ENCODE measurements at regions not wholly inside any gene's neighbourhood (a gene's known extent, or its start where the extent isn't known, plus 50 kb on each side); places are given as distances from the start of the nearest gene placed in this dataset.

GRCh38 chr13:33690354-33690753, 127.6 kb upstream of the RFC3 start:
- no peak overlapping the region for H2AFZ ChIP-seq (ENCODE audit: low read depth, low read length)
- H3K9me3 Mint-ChIP-seq (ENCODE audit: unreplicated experiment): peaks cover 3% of the 10 kb centered on the region
- FAIRE-seq (no peak), DNase-seq (ENCODE audit: low read depth) (no peak)
- no peaks in the 10 kb centered on the region for H3K79me2 ChIP-seq (ENCODE audit: insufficient read depth, low read length)
- H3K27me3 ChIP-seq (ENCODE audit: insufficient read depth, low read length): no peaks in the 10 kb centered on the region
- peaks cover 4% of the 10 kb centered on the region for H3K36me3 Mint-ChIP-seq (ENCODE audit: low read depth, unreplicated experiment)
- H3K36me3 ChIP-seq (ENCODE audit: insufficient read depth, low read length): no peaks in the 10 kb centered on the region
- H3K4me1 Mint-ChIP-seq (ENCODE audit: low read depth, unreplicated experiment): no peaks in the 10 kb centered on the region
- H3K27ac ChIP-seq (ENCODE audit: low read depth, low read length): no peak overlapping the region
- TF ChIP-seq CTCF (IDR thresholded peaks at IDR 0.05; ENCODE audit: insufficient read depth, low read depth, low read length) (no peak), EZH2 (IDR thresholded peaks at IDR 0.05; ENCODE audit: insufficient read depth, low read length) (no peak)
- H3K9ac ChIP-seq (ENCODE audit: low read length): no peak overlapping the region
- H3K27ac Mint-ChIP-seq (ENCODE audit: unreplicated experiment): no peak overlapping the region
- no peaks in the 10 kb centered on the region for H3K9me3 ChIP-seq (ENCODE audit: insufficient read depth, low read depth, low read length)
- H3K4me2 ChIP-seq (ENCODE audit: low read length): no peak overlapping the region
- H3K4me1 ChIP-seq (ENCODE audit: insufficient read depth, low read length): no peaks in the 10 kb centered on the region
- no peaks in the 10 kb centered on the region for H3K27me3 Mint-ChIP-seq (ENCODE audit: low read depth, unreplicated experiment)
- H3K4me3 Mint-ChIP-seq (ENCODE audit: unreplicated experiment): no peak overlapping the region
- H4K20me1 ChIP-seq (ENCODE audit: insufficient read depth, low read length): no peaks in the 10 kb centered on the region
- no peak overlapping the region for H3K4me3 ChIP-seq (ENCODE audit: insufficient read depth, low read depth, low read length)

GRCh38 chr13:33691980-33692379, 126.0 kb upstream of the RFC3 start:
- FAIRE-seq: no peak
- H2AFZ ChIP-seq (ENCODE audit: low read depth, low read length): no peak overlapping the region
- no peak overlapping the region for H3K27ac Mint-ChIP-seq (ENCODE audit: unreplicated experiment)

More at GRCh38 chr13:33691980-33692379, 126.0 kb upstream of the RFC3 start:
- Histone ChIP-seq H3K4me1 (ENCODE audit: insufficient read depth, low read length) (no peaks in the 10 kb centered on the region), H3K4me2 (ENCODE audit: low read length) (no peak overlapping the region), H3K27me3 (ENCODE audit: insufficient read depth, low read length) (no peaks in the 10 kb centered on the region), H3K9ac (ENCODE audit: low read length) (no peak overlapping the region), H3K9me3 (ENCODE audit: insufficient read depth, low read depth, low read length) (no peaks in the 10 kb centered on the region), H3K4me3 (ENCODE audit: insufficient read depth, low read depth, low read length) (no peak overlapping the region), H3K27ac (ENCODE audit: low read depth, low read length) (no peak overlapping the region), H3K79me2 (ENCODE audit: insufficient read depth, low read length) (no peaks in the 10 kb centered on the region), H3K36me3 (ENCODE audit: insufficient read depth, low read length) (no peaks in the 10 kb centered on the region), H4K20me1 (ENCODE audit: insufficient read depth, low read length) (no peaks in the 10 kb centered on the region)
- Mint-ChIP-seq H3K4me3 (ENCODE audit: unreplicated experiment) (no peak overlapping the region), H3K9me3 (ENCODE audit: unreplicated experiment) (peaks cover 3% of the 10 kb centered on the region), H3K27me3 (ENCODE audit: low read depth, unreplicated experiment) (no peaks in the 10 kb centered on the region), H3K36me3 (ENCODE audit: low read depth, unreplicated experiment) (peaks cover 4% of the 10 kb centered on the region), H3K4me1 (ENCODE audit: low read depth, unreplicated experiment) (peaks cover 3% of the 10 kb centered on the region)
- TF ChIP-seq EZH2 (IDR thresholded peaks at IDR 0.05; ENCODE audit: insufficient read depth, low read length) (no peak), CTCF (IDR thresholded peaks at IDR 0.05; ENCODE audit: insufficient read depth, low read depth, low read length) (no peak)
- DNase-seq (ENCODE audit: low read depth): no peak
